HCT116 (cell line): ENCODE measurements at regions not wholly inside any gene's neighbourhood (a gene's known extent, or its start where the extent isn't known, plus 50 kb on each side); places are given as distances from the start of the nearest gene placed in this dataset.

Experiments
- ATAC-seq: fragments of 200-7000 bp; cut with Tn5 transposase; 2 replicates; pipeline ENCODE4 v1.9.1; 2020; ENCODE audit warnings: mild to moderate bottlenecking, moderate library complexity
- BruUV-seq: library from RNA; stranded (reverse); fragments of 400-500 nt; replicated peaks from 2 replicates; lab custom pipeline; 2021; lab: Mats Ljungman, UMichigan
- CTCF ChIA-PET: fragments of 300-600 bp; sonication (Branson Sonifier 250); formaldehyde crosslinking; loops from one replicate; lab custom pipeline; 2021; ENCODE audit warnings: antibody characterized with exemption; lab: Charles Lee
- POLR2A ChIA-PET: fragments of 300-600, 350-600 bp; sonication (Branson Sonifier 250); formaldehyde crosslinking; loops from one replicate; lab custom pipeline; 2021; ENCODE audit warnings: antibody characterized with exemption; lab: Charles Lee
- RAD21 ChIA-PET, 2 experiments: fragments of 300-600 bp; sonication (Branson Sonifier 250); formaldehyde crosslinking; loops; one replicate each; lab custom pipeline; 2023; ENCODE audit warnings: low total read pairs in 2 of 2; ENCODE audit not compliant: uncharacterized antibody in 2 of 2, unreplicated experiment in 2 of 2, low non-redundant PET in 1 of 2; lab: Charles Lee
- DNase-seq: peaks from one replicate; pipeline ENCODE4 v3.0.0-alpha.2; 2010; ENCODE audit warnings: low read depth, low spot score
- H2AFZ ChIP-seq: fragments of 200-600 bp; shearing (Covaris generic), sonication (generic); 2 replicates; pipeline ENCODE4 v1.6.1; 2017; ENCODE audit warnings: low read depth, mixed run types, mixed read lengths, antibody characterized with exemption, low read length; ENCODE audit not compliant: poor library complexity, severe bottlenecking
- H3K27ac ChIP-seq: 2 replicates; pipeline ENCODE4 v1.5.1; 2012; ENCODE audit warnings: low read depth, low read length
- H3K27me3 ChIP-seq: fragments of 200-600 bp; sonication (generic); 2 replicates; pipeline ENCODE4 v1.6.1; 2016; ENCODE audit warnings: mixed run types, low read length, mixed read lengths; ENCODE audit not compliant: insufficient read depth
- H3K36me3 ChIP-seq, 2 experiments: fragments of 200-500 bp in 1 of 2; fragments of 200-600 bp in 1 of 2; sonication (Bioruptor generic) in 1 of 2; sonication (generic) in 1 of 2; 2 replicates each; pipeline versions ENCODE4 v1.5.1 to v1.6.1; 2014 to 2016; ENCODE audit warnings: low read length in 2 of 2, inconsistent platforms in 1 of 2, mixed read lengths in 1 of 2, mixed run types in 1 of 2; ENCODE audit not compliant: insufficient read depth in 2 of 2, control insufficient read depth in 1 of 2
- H3K4me1 ChIP-seq, 2 experiments: fragments of 200-600 bp in 1 of 2; sonication (generic) in 1 of 2; 2 replicates each; pipeline versions ENCODE4 v1.5.1 to v1.6.1; 2012 to 2017; ENCODE audit warnings: low read length in 2 of 2, inconsistent platforms in 1 of 2, mild to moderate bottlenecking in 1 of 2, mixed read lengths in 1 of 2, mixed run types in 1 of 2, moderate library complexity in 1 of 2; ENCODE audit not compliant: insufficient read depth in 2 of 2, control insufficient read depth in 1 of 2
- H3K4me2 ChIP-seq: fragments of 200-600 bp; sonication (generic); 2 replicates; pipeline ENCODE4 v1.6.1; 2017; ENCODE audit warnings: mixed run types, low read length, mixed read lengths
- H3K4me3 ChIP-seq, 2 experiments: fragments of 200-600 bp in 1 of 2; sonication (generic) in 1 of 2; replicated peaks in 1 of 2; 2 replicates each; pipeline ENCODE4 v1.5.1; 2011 to 2016; ENCODE audit warnings: low read length in 2 of 2, control low read depth in 1 of 2, low read depth in 1 of 2, mild to moderate bottlenecking in 1 of 2, mixed read lengths in 1 of 2, mixed run types in 1 of 2
- H3K79me2 ChIP-seq: fragments of 200-600 bp; sonication (generic); 2 replicates; pipeline ENCODE4 v1.6.1; 2017; ENCODE audit warnings: mild to moderate bottlenecking, mixed run types, low read length, moderate library complexity, mixed read lengths; ENCODE audit not compliant: insufficient read depth
- H3K9ac ChIP-seq: fragments of 200-600 bp; sonication (generic); 2 replicates; pipeline ENCODE4 v1.6.1; 2016; ENCODE audit warnings: low read length, mixed read lengths
- H3K9me2 ChIP-seq: fragments of 200-600 bp; sonication (generic), shearing (Covaris generic); 2 replicates; pipeline ENCODE4 v1.6.1; 2017; ENCODE audit warnings: mixed run types, mild to moderate bottlenecking, moderate library complexity; ENCODE audit not compliant: insufficient read depth
- H3K9me3 ChIP-seq, 2 experiments: fragments of 200-500 bp in 1 of 2; fragments of 200-600 bp in 1 of 2; sonication (Bioruptor generic) in 1 of 2; sonication (generic) in 1 of 2; 2 replicates each; pipeline ENCODE4 v1.6.1; 2014 to 2017; ENCODE audit warnings: low read length in 2 of 2, mixed read lengths in 2 of 2, inconsistent platforms in 1 of 2, low read depth in 1 of 2, mild to moderate bottlenecking in 1 of 2, mixed run types in 1 of 2, moderate library complexity in 1 of 2; ENCODE audit not compliant: control insufficient read depth in 1 of 2, insufficient read depth in 1 of 2
- H4K20me1 ChIP-seq: fragments of 200-600 bp; sonication (generic), shearing (Covaris generic); 2 replicates; pipeline ENCODE4 v1.6.1; 2017; ENCODE audit warnings: mixed run types, mild to moderate bottlenecking, moderate library complexity; ENCODE audit not compliant: insufficient read depth
- ATF3 ChIP-seq: IDR thresholded peaks from 2 replicates; pipeline ENCODE4 v1.6.1; 2012
- CBX3 ChIP-seq: IDR thresholded peaks from 2 replicates; pipeline ENCODE4 v1.6.1; 2012; ENCODE audit warnings: low read depth
- CEBPB ChIP-seq: IDR thresholded peaks from 2 replicates; pipeline ENCODE4 v1.6.1; 2012; ENCODE audit warnings: low read depth
- EGR1 ChIP-seq: IDR thresholded peaks from 2 replicates; pipeline ENCODE4 v1.6.1; 2012; ENCODE audit warnings: low read depth
- EZH2 ChIP-seq: fragments of 200-600 bp; sonication (generic); IDR thresholded peaks from 2 replicates; pipeline ENCODE4 v1.6.1; 2017; ENCODE audit warnings: antibody characterized with exemption, mixed run types
- POLR2A ChIP-seq: IDR thresholded peaks from 2 replicates; pipeline ENCODE4 v1.7.0; 2011; ENCODE audit warnings: borderline replicate concordance; ENCODE audit not compliant: insufficient read depth, insufficient read length; ENCODE audit errors: extremely low read depth
- SIN3A ChIP-seq: IDR thresholded peaks from 2 replicates; pipeline ENCODE4 v1.6.1; 2012; ENCODE audit warnings: low read depth
- SRF ChIP-seq: IDR thresholded peaks from 2 replicates; pipeline ENCODE4 v1.6.1; 2012; ENCODE audit warnings: low read depth
- TCF7L2 ChIP-seq: IDR thresholded peaks from 2 replicates; pipeline ENCODE4 v1.7.0; 2011; ENCODE audit warnings: borderline replicate concordance, inconsistent platforms; ENCODE audit not compliant: insufficient read depth, insufficient read length; ENCODE audit errors: extremely low read depth
- ZBTB33 ChIP-seq: IDR thresholded peaks from 2 replicates; pipeline ENCODE4 v1.6.1; 2011; ENCODE audit warnings: mild to moderate bottlenecking, low read length, moderate library complexity; ENCODE audit not compliant: insufficient replicate concordance; ENCODE audit errors: extremely low read depth
- ZNF274 ChIP-seq: fragments of 200-500 bp; sonication (Bioruptor generic); IDR thresholded peaks from 2 replicates; pipeline ENCODE4 v1.6.1; 2014; ENCODE audit warnings: mild to moderate bottlenecking, low read depth, low read length, inconsistent platforms
- intact Hi-C: fragments of 100-400 bp; cut with micrococcal nuclease; formaldehyde crosslinking; loops from 2 replicates; pipeline ENCODE4 v1.10.0; 2022
- TF ChIP-seq, protein P1 (sequence below): IDR thresholded peaks from 2 replicates; pipeline ENCODE4 v1.6.1; 2012; ENCODE audit warnings: low read depth

DNA sequence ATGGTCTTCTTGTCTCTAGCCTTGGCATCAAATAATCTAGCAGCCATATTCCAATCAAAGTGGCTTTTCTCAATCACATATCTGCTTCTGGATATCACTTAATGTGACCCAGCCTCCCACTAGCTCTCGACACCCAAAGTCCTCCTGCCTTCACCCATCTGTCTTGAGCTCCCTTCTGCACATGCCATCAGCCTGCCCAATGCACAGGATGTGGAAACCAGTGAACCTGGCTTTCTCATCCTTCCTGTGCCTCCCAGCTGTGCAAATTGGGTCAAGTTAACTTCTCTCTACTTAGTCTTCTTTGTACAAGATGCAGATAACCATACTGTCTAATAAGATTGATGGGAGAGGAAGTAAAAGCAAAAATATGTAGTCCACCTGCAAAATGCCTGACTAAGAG is 257.9 kb upstream of the PITRM1 start:
- ChIA-PET RAD21 (no interaction called here), CTCF (no interaction called here), POLR2A (no interaction called here)
- no peaks in the 10 kb centered on the region for H3K79me2 ChIP-seq
- DNase-seq (no peak), ATAC-seq (no peak)
- no peak overlapping the region for H3K4me2 ChIP-seq
- intact Hi-C loops, result no loop called here
- H3K4me1 ChIP-seq, result peaks cover 13% of the 10 kb centered on the region in 2 experiments
- BruUV-seq, result no TSS peak
- no peaks in the 10 kb centered on the region for H4K20me1 ChIP-seq
- H3K4me3 ChIP-seq, result no peak overlapping the region
- H3K27ac ChIP-seq, result no peak overlapping the region
- H3K36me3 ChIP-seq, result no peaks in the 10 kb centered on the region
- H2AFZ ChIP-seq, result no peak overlapping the region
- TF ChIP-seq SIN3A, result no peak
- no peak for TF ChIP-seq ZNF274
- TF ChIP-seq, protein P1, sequence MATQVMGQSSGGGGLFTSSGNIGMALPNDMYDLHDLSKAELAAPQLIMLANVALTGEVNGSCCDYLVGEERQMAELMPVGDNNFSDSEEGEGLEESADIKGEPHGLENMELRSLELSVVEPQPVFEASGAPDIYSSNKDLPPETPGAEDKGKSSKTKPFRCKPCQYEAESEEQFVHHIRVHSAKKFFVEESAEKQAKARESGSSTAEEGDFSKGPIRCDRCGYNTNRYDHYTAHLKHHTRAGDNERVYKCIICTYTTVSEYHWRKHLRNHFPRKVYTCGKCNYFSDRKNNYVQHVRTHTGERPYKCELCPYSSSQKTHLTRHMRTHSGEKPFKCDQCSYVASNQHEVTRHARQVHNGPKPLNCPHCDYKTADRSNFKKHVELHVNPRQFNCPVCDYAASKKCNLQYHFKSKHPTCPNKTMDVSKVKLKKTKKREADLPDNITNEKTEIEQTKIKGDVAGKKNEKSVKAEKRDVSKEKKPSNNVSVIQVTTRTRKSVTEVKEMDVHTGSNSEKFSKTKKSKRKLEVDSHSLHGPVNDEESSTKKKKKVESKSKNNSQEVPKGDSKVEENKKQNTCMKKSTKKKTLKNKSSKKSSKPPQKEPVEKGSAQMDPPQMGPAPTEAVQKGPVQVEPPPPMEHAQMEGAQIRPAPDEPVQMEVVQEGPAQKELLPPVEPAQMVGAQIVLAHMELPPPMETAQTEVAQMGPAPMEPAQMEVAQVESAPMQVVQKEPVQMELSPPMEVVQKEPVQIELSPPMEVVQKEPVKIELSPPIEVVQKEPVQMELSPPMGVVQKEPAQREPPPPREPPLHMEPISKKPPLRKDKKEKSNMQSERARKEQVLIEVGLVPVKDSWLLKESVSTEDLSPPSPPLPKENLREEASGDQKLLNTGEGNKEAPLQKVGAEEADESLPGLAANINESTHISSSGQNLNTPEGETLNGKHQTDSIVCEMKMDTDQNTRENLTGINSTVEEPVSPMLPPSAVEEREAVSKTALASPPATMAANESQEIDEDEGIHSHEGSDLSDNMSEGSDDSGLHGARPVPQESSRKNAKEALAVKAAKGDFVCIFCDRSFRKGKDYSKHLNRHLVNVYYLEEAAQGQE, result no peak
- TF ChIP-seq ZBTB33, result no peak
- no peak for TF ChIP-seq EGR1
- no peak for TF ChIP-seq TCF7L2
- no peak for TF ChIP-seq CEBPB
- no peak for TF ChIP-seq EZH2
- TF ChIP-seq POLR2A, result no peak
- no peak for TF ChIP-seq CBX3
- TF ChIP-seq ATF3, result no peak
- TF ChIP-seq SRF, result no peak
- no peaks in the 10 kb centered on the region for H3K9me2 ChIP-seq
- no peak overlapping the region for H3K9ac ChIP-seq
- no peaks in the 10 kb centered on the region for H3K27me3 ChIP-seq
- H3K9me3 ChIP-seq, result peaks cover 0 to 4% of the 10 kb centered on the region in 2 experiments; a peak in 1 of 4 replicates
